ENCODE measurements at regions not wholly inside any gene's neighbourhood (a gene's known extent, or its start where the extent isn't known, plus 50 kb on each side); places are given as distances from the start of the nearest gene placed in this dataset.

GRCh38 chr6:25062070-25062811, 126.5 kb upstream of the RIPOR2 start:
- no peaks in the 10 kb centered on the region for H3K27me3 ChIP-seq
- peaks cover 8% of the 10 kb centered on the region for H3K4me1 ChIP-seq
- no peak for TF ChIP-seq CTCF (IDR thresholded peaks at IDR 0.05)
- TF ChIP-seq POLR2A (IDR thresholded peaks at IDR 0.05): no peak
- intact Hi-C loops (cut with DNase I; ENCODE audit: low total_unique reads): no loop called here
- DNase-seq: no peak
- no peaks in the 10 kb centered on the region for H3K9me3 ChIP-seq
- no peak overlapping the region for H3K4me3 ChIP-seq
- 44 to 58% methylated on average over 7 of the region's 7 CpGs for WGBS, 2 donors
- H3K27ac ChIP-seq: no peak overlapping the region
- H3K36me3 ChIP-seq (ENCODE audit: low read depth, missing control alignments): no peaks in the 10 kb centered on the region

GRCh38 chr6:25064006-25064405, 128.2 kb upstream of the RIPOR2 start:
- intact Hi-C loops (cut with DNase I; ENCODE audit: low total_unique reads): no loop called here
- no peaks in the 10 kb centered on the region for H3K27me3 ChIP-seq
- no peak for TF ChIP-seq CTCF (IDR thresholded peaks at IDR 0.05)
- no peak overlapping the region for H3K27ac ChIP-seq
- no peaks in the 10 kb centered on the region for H3K9me3 ChIP-seq
- no peak for DNase-seq
- H3K4me3 ChIP-seq: no peak overlapping the region
- no peaks in the 10 kb centered on the region for H3K36me3 ChIP-seq (ENCODE audit: low read depth, missing control alignments)
- H3K4me1 ChIP-seq: peaks cover 12% of the 10 kb centered on the region
- WGBS, 2 donors: 95 to 100% methylated on average over 2 of the region's 2 CpGs

GRCh38 chr6:25065666-25066065, 129.9 kb upstream of the RIPOR2 start:
- 95 to 96% methylated on average over 3 of the region's 3 CpGs for WGBS, 2 donors
- H3K9me3 ChIP-seq: no peaks in the 10 kb centered on the region
- no peak for DNase-seq
- peaks cover 12% of the 10 kb centered on the region for H3K4me1 ChIP-seq
- intact Hi-C loops (cut with DNase I; ENCODE audit: low total_unique reads): no loop called here
- H3K27me3 ChIP-seq: no peaks in the 10 kb centered on the region
- no peak for TF ChIP-seq POLR2A (IDR thresholded peaks at IDR 0.05)
- TF ChIP-seq CTCF (IDR thresholded peaks at IDR 0.05): no peak
- no peak overlapping the region for H3K4me3 ChIP-seq
- H3K36me3 ChIP-seq (ENCODE audit: low read depth, missing control alignments): no peaks in the 10 kb centered on the region
- H3K27ac ChIP-seq: no peak overlapping the region

GRCh38 chr6:25066593-25066992, 130.8 kb upstream of the RIPOR2 start:
- no peak overlapping the region for H3K27ac ChIP-seq
- H3K9me3 ChIP-seq: no peaks in the 10 kb centered on the region
- H3K36me3 ChIP-seq (ENCODE audit: low read depth, missing control alignments): no peaks in the 10 kb centered on the region
- WGBS, 2 donors: 74 to 77% methylated on average over 1 of the region's 1 CpG
- H3K4me1 ChIP-seq: peaks cover 7% of the 10 kb centered on the region
- intact Hi-C loops (cut with DNase I; ENCODE audit: low total_unique reads): no loop called here
- no peak for DNase-seq
- TF ChIP-seq CTCF (IDR thresholded peaks at IDR 0.05) (no peak), POLR2A (IDR thresholded peaks at IDR 0.05) (no peak)
- H3K27me3 ChIP-seq: no peaks in the 10 kb centered on the region
- no peak overlapping the region for H3K4me3 ChIP-seq

- TF ChIP-seq CTCF (IDR thresholded peaks at IDR 0.05) (no peak), POLR2A (IDR thresholded peaks at IDR 0.05) (no peak)
- DNase-seq: no peak
- intact Hi-C loops (cut with DNase I; ENCODE audit: low total_unique reads): no loop called here
- Histone ChIP-seq H3K36me3 (ENCODE audit: low read depth, missing control alignments) (no peaks in the 10 kb centered on the region), H3K4me1 (peaks cover 4% of the 10 kb centered on the region), H3K27me3 (no peaks in the 10 kb centered on the region), H3K9me3 (no peaks in the 10 kb centered on the region), H3K27ac (no peak overlapping the region), H3K4me3 (no peak overlapping the region)
- 54 to 66% methylated on average over 2 of the region's 2 CpGs for WGBS, 2 donors
Measured at GRCh38 chr6:25068866-25069265, 133.1 kb upstream of the RIPOR2 start.
